SK-N-SH (cell line): ENCODE measurements at regions not wholly inside any gene's neighbourhood (a gene's known extent, or its start where the extent isn't known, plus 50 kb on each side); places are given as distances from the start of the nearest gene placed in this dataset.

Experiments
- POLR2AphosphoS5 ChIP-seq: IDR thresholded peaks from 2 replicates; pipeline ENCODE4 v1.6.1; 2012; ENCODE audit warnings: low read depth, low read length
- SIN3A ChIP-seq: IDR thresholded peaks from 2 replicates; pipeline ENCODE4 v1.6.1; 2012; ENCODE audit warnings: low read depth, mild to moderate bottlenecking, low read length, moderate library complexity, borderline replicate concordance
- SMC3 ChIP-seq: IDR thresholded peaks from 2 replicates; pipeline ENCODE4 v1.6.1; 2012; ENCODE audit warnings: low read depth, low read length, improper control_type of control experiment
- TF ChIP-seq, protein P1 (sequence below): IDR thresholded peaks from 2 replicates; pipeline ENCODE4 v1.4.0; 2012; ENCODE audit warnings: low read depth, borderline replicate concordance

DNA sequence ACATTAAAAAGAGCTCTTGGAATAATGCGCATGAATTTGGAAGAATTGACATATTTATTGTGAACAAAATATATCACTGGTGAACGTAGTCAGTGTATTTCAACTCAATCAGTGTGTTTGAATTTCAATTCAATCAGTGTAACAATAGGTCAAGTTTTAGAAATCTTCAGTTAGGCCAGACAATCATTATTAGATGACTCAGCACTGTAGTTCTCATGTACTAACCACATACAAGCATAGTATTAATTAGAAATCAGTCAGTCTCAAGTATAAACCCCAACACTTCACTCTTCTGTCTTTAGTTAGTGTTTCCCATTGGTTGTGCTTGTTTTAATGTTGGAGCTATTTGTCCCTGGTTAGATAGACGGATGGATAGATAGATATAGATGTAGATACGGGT lies 1247.9 kb downstream of the NXPH1 start:
- TF ChIP-seq SIN3A (no peak), SMC3 (no peak), POLR2AphosphoS5 (no peak)
- TF ChIP-seq, protein P1, sequence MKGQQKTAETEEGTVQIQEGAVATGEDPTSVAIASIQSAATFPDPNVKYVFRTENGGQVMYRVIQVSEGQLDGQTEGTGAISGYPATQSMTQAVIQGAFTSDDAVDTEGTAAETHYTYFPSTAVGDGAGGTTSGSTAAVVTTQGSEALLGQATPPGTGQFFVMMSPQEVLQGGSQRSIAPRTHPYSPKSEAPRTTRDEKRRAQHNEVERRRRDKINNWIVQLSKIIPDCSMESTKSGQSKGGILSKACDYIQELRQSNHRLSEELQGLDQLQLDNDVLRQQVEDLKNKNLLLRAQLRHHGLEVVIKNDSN = no peak
